Natural killer cell (primary cell): ENCODE measurements at regions not wholly inside any gene's neighbourhood (a gene's known extent, or its start where the extent isn't known, plus 50 kb on each side); places are given as distances from the start of the nearest gene placed in this dataset.

Source experiments
- ATAC-seq, 3 donors: fragments of 150-1000 bp in 2 of 3; fragments of 200-7000 bp in 1 of 3; cut with Tn5 transposase; 1 replicate in 1 of 3; 2 replicates in 2 of 3; pipeline ENCODE4 v1.10.0; 2021; ENCODE audit warnings: mild to moderate bottlenecking in 2 of 3, moderate library complexity in 2 of 3
- DNase-seq, 2 donors: peaks; one replicate each; pipeline versions ENCODE4 v3.0.0 to v3.0.0-alpha.2; 2013 to 2021; ENCODE audit warnings: mixed read lengths in 1 of 2
- H3K27ac ChIP-seq: one replicate; pipeline ENCODE4 v1.5.1; 2013; ENCODE audit warnings: mild to moderate bottlenecking, low read length
- H3K27me3 ChIP-seq: one replicate; pipeline ENCODE4 v1.6.1; 2013; ENCODE audit warnings: low read length; ENCODE audit not compliant: control insufficient read depth, insufficient read depth
- H3K36me3 ChIP-seq: one replicate; pipeline ENCODE4 v1.6.1; 2013; ENCODE audit warnings: low read length; ENCODE audit not compliant: control insufficient read depth, insufficient read depth
- H3K4me1 ChIP-seq: one replicate; pipeline ENCODE4 v1.6.1; 2013; ENCODE audit warnings: low read length; ENCODE audit not compliant: control insufficient read depth, insufficient read depth
- H3K4me3 ChIP-seq: one replicate; pipeline ENCODE4 v1.5.1; 2013; ENCODE audit warnings: low read length
- H3K9me3 ChIP-seq: one replicate; pipeline ENCODE4 v1.6.1; 2013; ENCODE audit warnings: low read length; ENCODE audit not compliant: control insufficient read depth, insufficient read depth
- H3K27ac Mint-ChIP-seq, 2 donors: one replicate each; pipeline ENCODE4 v1.8.0; 2022; ENCODE audit warnings: mild to moderate bottlenecking in 2 of 2, mixed read lengths in 2 of 2, moderate library complexity in 1 of 2
- H3K27me3 Mint-ChIP-seq, 2 donors: one replicate each; pipeline ENCODE4 v1.8.0; 2022; ENCODE audit warnings: low read depth in 2 of 2, mixed read lengths in 2 of 2
- H3K36me3 Mint-ChIP-seq: one replicate; pipeline ENCODE4 v1.8.0; 2022; ENCODE audit warnings: mixed read lengths
- H3K4me1 Mint-ChIP-seq, 2 donors: one replicate each; pipeline ENCODE4 v1.8.0; 2022; ENCODE audit warnings: mixed read lengths in 2 of 2
- H3K4me3 Mint-ChIP-seq: one replicate; pipeline ENCODE4 v1.8.0; 2022; ENCODE audit warnings: mild to moderate bottlenecking, moderate library complexity, mixed read lengths
- H3K9me3 Mint-ChIP-seq, 2 donors: one replicate each; pipeline ENCODE4 v1.8.0; 2022; ENCODE audit warnings: mixed read lengths in 2 of 2
- CTCF ChIP-seq: fragments of 200-600 bp; IDR thresholded peaks from one replicate; pipeline ENCODE4 v1.8.0; 2022; ENCODE audit warnings: antibody characterized with exemption
- WGBS: methylation state at CpG from one replicate; pipeline ENCODE4 v1.1.7; 2013; ENCODE audit warnings: missing lambda C conversion rate; ENCODE audit not compliant: insufficient coverage; 5-methylcytosine and 5-hydroxymethylcytosine counted together
- intact Hi-C: fragments of 100-400 bp; cut with micrococcal nuclease; formaldehyde crosslinking; loops from one replicate; pipeline ENCODE4 v1.14.2; 2022

GRCh38 chr14:96744262-96744661, 52.9 kb upstream of the VRK1 start:
- H3K36me3 Mint-ChIP-seq: no peaks in the 10 kb centered on the region
- H3K4me3 Mint-ChIP-seq: no peak overlapping the region
- no peak overlapping the region for H3K27ac ChIP-seq
- intact Hi-C loops: no loop called here
- peaks cover 5 to 10% of the 10 kb centered on the region in 2 donors for H3K4me1 Mint-ChIP-seq
- H3K4me3 ChIP-seq: no peak overlapping the region
- no peaks in the 10 kb centered on the region for H3K9me3 ChIP-seq
- WGBS: 77% methylated on average over 7 of the region's 7 CpGs
- no peak for DNase-seq
- H3K27me3 ChIP-seq: peaks cover 17% of the 10 kb centered on the region
- no peaks in the 10 kb centered on the region for H3K9me3 Mint-ChIP-seq
- no peak for ATAC-seq
- no peaks in the 10 kb centered on the region for H3K36me3 ChIP-seq
- no peak overlapping the region for H3K27ac Mint-ChIP-seq
- H3K27me3 Mint-ChIP-seq: peaks cover 35 to 50% of the 10 kb centered on the region in 2 donors
- H3K4me1 ChIP-seq: peaks cover 5% of the 10 kb centered on the region
- no peak for TF ChIP-seq CTCF

- Histone ChIP-seq H3K27ac (no peak overlapping the region), H3K27me3 (peaks cover 14% of the 10 kb centered on the region), H3K9me3 (no peaks in the 10 kb centered on the region), H3K4me1 (peaks cover 5% of the 10 kb centered on the region), H3K4me3 (no peak overlapping the region), H3K36me3 (no peaks in the 10 kb centered on the region)
- no peak overlapping the region for H3K27ac Mint-ChIP-seq
- no peak for ATAC-seq
- no peaks in the 10 kb centered on the region for H3K36me3 Mint-ChIP-seq
- H3K4me1 Mint-ChIP-seq: peaks cover 5 to 10% of the 10 kb centered on the region in 2 donors
- no peak overlapping the region for H3K4me3 Mint-ChIP-seq
- H3K27me3 Mint-ChIP-seq: peaks cover 26 to 41% of the 10 kb centered on the region in 2 donors
- no peak for DNase-seq
- intact Hi-C loops: no loop called here
- TF ChIP-seq CTCF: no peak
- 84% methylated on average over 4 of the region's 4 CpGs for WGBS
- H3K9me3 Mint-ChIP-seq: no peaks in the 10 kb centered on the region
Measured at GRCh38 chr14:96745500-96746051, 51.6 kb upstream of the VRK1 start.

- no peak for TF ChIP-seq CTCF
- Mint-ChIP-seq H3K9me3 (no peaks in the 10 kb centered on the region), H3K36me3 (no peaks in the 10 kb centered on the region), H3K27ac (no peak overlapping the region), H3K4me1 (peaks cover 5 to 10% of the 10 kb centered on the region in 2 donors), H3K27me3 (peaks cover 24 to 41% of the 10 kb centered on the region in 2 donors), H3K4me3 (no peak overlapping the region)
- H3K27ac ChIP-seq: no peak overlapping the region
- ATAC-seq (no peak), DNase-seq (no peak)
- H3K36me3 ChIP-seq: no peaks in the 10 kb centered on the region
- no peaks in the 10 kb centered on the region for H3K9me3 ChIP-seq
- peaks cover 12% of the 10 kb centered on the region for H3K27me3 ChIP-seq
- H3K4me3 ChIP-seq: no peak overlapping the region
- intact Hi-C loops: no loop called here
- 63% methylated on average over 3 of the region's 3 CpGs for WGBS
- H3K4me1 ChIP-seq: peaks cover 3% of the 10 kb centered on the region
Measured at GRCh38 chr14:96746101-96746500, 51.1 kb upstream of the VRK1 start.

GRCh38 chr14:96747006-96747405, 50.2 kb upstream of the VRK1 start:
- Histone ChIP-seq H3K27me3 (peaks cover 4% of the 10 kb centered on the region), H3K4me3 (no peak overlapping the region), H3K9me3 (no peaks in the 10 kb centered on the region), H3K36me3 (no peaks in the 10 kb centered on the region), H3K4me1 (no peaks in the 10 kb centered on the region), H3K27ac (no peak overlapping the region)
- TF ChIP-seq CTCF: no peak
- no peak overlapping the region for H3K27ac Mint-ChIP-seq
- intact Hi-C loops: no loop called here
- peaks cover 18 to 36% of the 10 kb centered on the region in 2 donors for H3K27me3 Mint-ChIP-seq
- DNase-seq (no peak), ATAC-seq (no peak)
- no peaks in the 10 kb centered on the region for H3K9me3 Mint-ChIP-seq
- peaks cover 2% of the 10 kb centered on the region in 2 donors for H3K4me1 Mint-ChIP-seq
- WGBS: 88% methylated on average over 12 of the region's 13 CpGs
- no peak overlapping the region for H3K4me3 Mint-ChIP-seq
- no peaks in the 10 kb centered on the region for H3K36me3 Mint-ChIP-seq
